ENCODE measurements at regions not wholly inside any gene's neighbourhood (a gene's known extent, or its start where the extent isn't known, plus 50 kb on each side); places are given as distances from the start of the nearest gene placed in this dataset.

GRCh38 chr12:94714378-94715114 is 64.2 kb upstream of the TMCC3 start:
- ATAC-seq (peak; percentile 31), DNase-seq (no peak)
- Mint-ChIP-seq H3K27me3 (no peaks in the 10 kb centered on the region), H3K4me3 (no peak overlapping the region), H3K27ac (no peak overlapping the region), H3K9me3 (no peaks in the 10 kb centered on the region), H3K4me1 (no peaks in the 10 kb centered on the region)

- Mint-ChIP-seq H3K27me3 (no peaks in the 10 kb centered on the region), H3K9me3 (no peaks in the 10 kb centered on the region), H3K27ac (no peak overlapping the region)
Measured at GRCh38 chr12:94712815-94713515, 62.6 kb upstream of the TMCC3 start.

GRCh38 chr12:94710933-94711332 is 60.6 kb upstream of the TMCC3 start:
- Mint-ChIP-seq H3K4me1 (peaks cover 5% of the 10 kb centered on the region), H3K9me3 (no peaks in the 10 kb centered on the region), H3K4me3 (no peak overlapping the region), H3K27ac (peak overlapping the region in 1 of 2 donors; percentile 58), H3K27me3 (no peaks in the 10 kb centered on the region)
- ATAC-seq (peak; percentile 67), DNase-seq (peak in 1 of 2 donors; percentile 22)

More at GRCh38 chr12:94712815-94713515, 62.6 kb upstream of the TMCC3 start:
- Mint-ChIP-seq H3K4me3 (no peak overlapping the region), H3K4me1 (no peaks in the 10 kb centered on the region)
- ATAC-seq (no peak), DNase-seq (no peak)

GRCh38 chr12:94707892-94708291 is 57.5 kb upstream of the TMCC3 start:
- Mint-ChIP-seq H3K4me3 (no peak overlapping the region), H3K4me1 (peaks cover 8% of the 10 kb centered on the region), H3K27ac (no peak overlapping the region), H3K27me3 (no peaks in the 10 kb centered on the region), H3K9me3 (no peaks in the 10 kb centered on the region)
- DNase-seq = no peak
- no peak for ATAC-seq

GRCh38 chr12:94707036-94707435 is 56.7 kb upstream of the TMCC3 start:
- ATAC-seq (no peak), DNase-seq (no peak)
- Mint-ChIP-seq H3K4me1 (peaks cover 8% of the 10 kb centered on the region), H3K27me3 (no peaks in the 10 kb centered on the region), H3K9me3 (no peaks in the 10 kb centered on the region), H3K27ac (no peak overlapping the region), H3K4me3 (no peak overlapping the region)

GRCh38 chr12:94706250-94706661 is 55.9 kb upstream of the TMCC3 start:
- Mint-ChIP-seq H3K4me1 (peaks cover 8% of the 10 kb centered on the region), H3K4me3 (no peak overlapping the region), H3K27me3 (no peaks in the 10 kb centered on the region), H3K27ac (no peak overlapping the region), H3K9me3 (no peaks in the 10 kb centered on the region)
- DNase-seq (peak in 1 of 2 donors; percentile 28), ATAC-seq (peak; percentile 93)

- Mint-ChIP-seq H3K27me3 (no peaks in the 10 kb centered on the region), H3K27ac (no peak overlapping the region), H3K4me3 (no peak overlapping the region), H3K4me1 (peaks cover 8% of the 10 kb centered on the region), H3K9me3 (no peaks in the 10 kb centered on the region)
- DNase-seq (no peak), ATAC-seq (no peak)
Measured at GRCh38 chr12:94705676-94706075, 55.3 kb upstream of the TMCC3 start.

GRCh38 chr12:94704452-94705306 is 54.3 kb upstream of the TMCC3 start:
- peaks cover 8% of the 10 kb centered on the region for H3K4me1 Mint-ChIP-seq
- DNase-seq = no peak
- peaks cover 0 to 2% of the 10 kb centered on the region in 2 donors for H3K9me3 Mint-ChIP-seq
- no peak overlapping the region for H3K27ac Mint-ChIP-seq
- H3K4me3 Mint-ChIP-seq = no peak overlapping the region
- peaks cover 3% of the 10 kb centered on the region for H3K27me3 Mint-ChIP-seq
- no peak for ATAC-seq

- DNase-seq (no peak), ATAC-seq (no peak)
- Mint-ChIP-seq H3K4me1 (peaks cover 8% of the 10 kb centered on the region), H3K27ac (no peak overlapping the region), H3K4me3 (no peak overlapping the region), H3K9me3 (peaks cover 0 to 7% of the 10 kb centered on the region in 2 donors), H3K27me3 (peaks cover 9% of the 10 kb centered on the region)
Measured at GRCh38 chr12:94702696-94703095, 52.3 kb upstream of the TMCC3 start.

GRCh38 chr12:94701711-94702110 is 51.4 kb upstream of the TMCC3 start:
- Mint-ChIP-seq H3K4me1 (peaks cover 8% of the 10 kb centered on the region), H3K4me3 (no peak overlapping the region), H3K27me3 (peaks cover 9% of the 10 kb centered on the region), H3K9me3 (peaks cover 0 to 7% of the 10 kb centered on the region in 2 donors), H3K27ac (no peak overlapping the region)
- DNase-seq (no peak), ATAC-seq (no peak)

- H3K9me3 Mint-ChIP-seq = peaks cover 0 to 7% of the 10 kb centered on the region in 2 donors
- peaks cover under 1% of the 10 kb centered on the region for H3K4me1 Mint-ChIP-seq
- DNase-seq = no peak
- no peak overlapping the region for H3K27ac Mint-ChIP-seq
- ATAC-seq = no peak
- H3K27me3 Mint-ChIP-seq = peaks cover 9% of the 10 kb centered on the region
- no peak overlapping the region for H3K4me3 Mint-ChIP-seq
Measured at GRCh38 chr12:94700662-94701061, 50.3 kb upstream of the TMCC3 start.
